ENCODE measurements at regions not wholly inside any gene's neighbourhood (a gene's known extent, or its start where the extent isn't known, plus 50 kb on each side); places are given as distances from the start of the nearest gene placed in this dataset.

DNA sequence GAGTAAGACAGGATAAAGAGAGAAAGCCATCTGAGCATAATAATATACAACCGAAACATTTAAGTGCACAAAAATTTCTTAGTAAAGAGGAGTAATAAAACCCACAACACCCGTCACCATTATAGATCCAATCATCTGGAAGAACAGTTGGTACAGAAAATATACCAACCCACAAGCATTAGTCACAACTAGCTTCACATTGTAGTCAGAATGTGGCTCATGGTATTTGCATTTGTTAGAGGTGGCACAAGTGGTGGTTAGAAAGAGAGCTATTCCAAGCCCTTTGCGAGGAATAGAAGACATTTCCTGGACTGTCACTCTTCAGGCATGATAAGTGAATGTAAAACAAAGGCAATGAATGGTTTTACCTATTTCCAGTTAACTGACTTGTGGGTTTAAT, 677.5 kb upstream of the ST8SIA4 start:
- Histone ChIP-seq H4K91ac (ENCODE audit: low read length) (no peak overlapping the region), H3K4me1 (ENCODE audit: control insufficient read depth, insufficient read depth, low read depth, low read length) (no peaks in the 10 kb centered on the region), H3K36me3 (ENCODE audit: control insufficient read depth in 1 of 2, insufficient read depth in 2 of 2, low read depth in 1 of 2, low read length in 2 of 2) (no peaks in the 10 kb centered on the region), H3K4ac (ENCODE audit: low read depth in 1 of 2, low read length in 2 of 2) (no peak overlapping the region), H2BK15ac (ENCODE audit: low read depth, poor library complexity, severe bottlenecking) (no peak overlapping the region), H3K27me3 (ENCODE audit: control insufficient read depth in 1 of 2, insufficient read depth in 1 of 2, low read length in 2 of 2) (no peaks in the 10 kb centered on the region), H3K9ac (ENCODE audit: low read length) (no peak overlapping the region), H3K23ac (ENCODE audit: low read length in 2 of 2) (no peak overlapping the region), H2AFZ (ENCODE audit: low read depth, low read length) (no peak overlapping the region), H4K8ac (ENCODE audit: low read length) (no peak overlapping the region), H3K79me1 (replicated peaks; ENCODE audit: low read length, poor library complexity, severe bottlenecking) (no peaks in the 10 kb centered on the region), H3K14ac (ENCODE audit: low read length in 2 of 2) (no peak overlapping the region), H2BK5ac (ENCODE audit: low read depth, low read length, poor library complexity, severe bottlenecking) (no peak overlapping the region), H2BK120ac (ENCODE audit: low read depth, low read length) (no peak overlapping the region), H3K4me2 (ENCODE audit: low read length, poor library complexity, severe bottlenecking) (no peak overlapping the region), H3K4me3 (ENCODE audit: insufficient read depth in 1 of 2, low read depth in 1 of 2, low read length in 2 of 2) (no peak overlapping the region), H3K9me3 (ENCODE audit: control insufficient read depth, low read length) (no peaks in the 10 kb centered on the region), H2AK5ac (ENCODE audit: low read length, severe bottlenecking) (no peak overlapping the region), H3K27ac (ENCODE audit: low read length, poor library complexity, severe bottlenecking) (no peak overlapping the region), H3K18ac (ENCODE audit: low read depth in 1 of 2, low read length in 2 of 2) (no peak overlapping the region), H2BK12ac (ENCODE audit: low read length in 2 of 2) (no peak overlapping the region)
- no peak for DNase-seq
- 100% methylated on average over 2 of the region's 3 CpGs for WGBS

DNA sequence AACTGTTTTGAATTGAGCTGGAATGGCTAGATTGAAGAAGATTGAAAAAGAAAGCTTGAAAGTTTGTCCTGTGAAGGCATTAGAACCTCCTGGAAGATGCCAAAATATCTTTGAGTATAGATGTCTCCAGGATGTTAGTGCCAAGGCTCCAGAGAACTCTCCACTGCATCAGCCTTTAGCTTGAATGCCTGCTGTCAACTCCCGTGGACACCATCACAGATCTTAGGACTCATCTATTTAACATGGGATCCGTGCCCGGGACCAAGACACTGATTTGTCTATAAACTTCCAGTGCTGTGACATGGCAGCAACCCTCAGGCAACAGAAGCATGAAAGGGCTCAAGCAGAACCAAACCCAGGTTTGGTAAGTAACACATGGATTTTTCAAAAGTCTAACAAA, 670.9 kb upstream of the ST8SIA4 start:
- DNase-seq: no peak
- Histone ChIP-seq H3K79me1 (replicated peaks; ENCODE audit: low read length, poor library complexity, severe bottlenecking) (no peaks in the 10 kb centered on the region), H3K14ac (ENCODE audit: low read length in 2 of 2) (no peak overlapping the region), H3K9ac (ENCODE audit: low read length) (no peak overlapping the region), H3K18ac (ENCODE audit: low read depth in 1 of 2, low read length in 2 of 2) (no peak overlapping the region), H2BK5ac (ENCODE audit: low read depth, low read length, poor library complexity, severe bottlenecking) (no peak overlapping the region), H3K36me3 (ENCODE audit: control insufficient read depth in 1 of 2, insufficient read depth in 2 of 2, low read depth in 1 of 2, low read length in 2 of 2) (no peaks in the 10 kb centered on the region), H2AFZ (ENCODE audit: low read depth, low read length) (no peak overlapping the region), H3K23ac (ENCODE audit: low read length in 2 of 2) (no peak overlapping the region), H2BK15ac (ENCODE audit: low read depth, poor library complexity, severe bottlenecking) (no peak overlapping the region), H2AK5ac (ENCODE audit: low read length, severe bottlenecking) (no peak overlapping the region), H2BK12ac (ENCODE audit: low read length in 2 of 2) (no peak overlapping the region), H3K4me3 (ENCODE audit: insufficient read depth in 1 of 2, low read depth in 1 of 2, low read length in 2 of 2) (no peak overlapping the region), H3K4me1 (ENCODE audit: control insufficient read depth, insufficient read depth, low read depth, low read length) (no peaks in the 10 kb centered on the region), H3K27ac (ENCODE audit: low read length, poor library complexity, severe bottlenecking) (no peak overlapping the region), H4K91ac (ENCODE audit: low read length) (no peak overlapping the region), H2BK120ac (ENCODE audit: low read depth, low read length) (no peak overlapping the region), H3K27me3 (ENCODE audit: control insufficient read depth in 1 of 2, insufficient read depth in 1 of 2, low read length in 2 of 2) (no peaks in the 10 kb centered on the region), H4K8ac (ENCODE audit: low read length) (no peak overlapping the region), H3K4ac (ENCODE audit: low read depth in 1 of 2, low read length in 2 of 2) (no peak overlapping the region), H3K9me3 (ENCODE audit: control insufficient read depth, low read length) (no peaks in the 10 kb centered on the region), H3K4me2 (ENCODE audit: low read length, poor library complexity, severe bottlenecking) (no peak overlapping the region)
- 87% methylated on average over 3 of the region's 3 CpGs for WGBS

DNA sequence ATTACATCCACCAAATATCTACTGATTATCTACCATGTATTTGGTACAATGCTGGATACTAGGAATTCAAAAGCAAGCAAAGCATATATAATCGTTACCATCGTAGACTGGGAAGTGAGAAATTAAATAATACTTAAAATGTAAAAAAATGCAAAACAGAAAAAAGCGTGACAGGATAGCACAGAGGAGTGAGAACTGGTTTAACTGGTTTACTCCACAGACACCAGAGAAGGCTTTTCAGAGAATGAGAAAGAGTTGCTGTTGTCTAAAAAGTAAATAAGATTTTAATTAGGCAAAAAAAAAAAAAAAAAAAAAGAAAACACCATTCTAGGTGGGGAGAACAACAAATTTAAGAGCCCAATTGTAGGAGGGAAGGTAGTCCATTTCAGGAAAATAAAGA, 657.9 kb upstream of the ST8SIA4 start:
- Histone ChIP-seq H3K18ac (ENCODE audit: low read depth in 1 of 2, low read length in 2 of 2) (no peak overlapping the region), H3K23ac (ENCODE audit: low read length in 2 of 2) (no peak overlapping the region), H3K14ac (ENCODE audit: low read length in 2 of 2) (no peak overlapping the region), H3K9me3 (ENCODE audit: control insufficient read depth, low read length) (peaks cover 4% of the 10 kb centered on the region), H2BK12ac (ENCODE audit: low read length in 2 of 2) (no peak overlapping the region), H3K27me3 (ENCODE audit: control insufficient read depth in 1 of 2, insufficient read depth in 1 of 2, low read length in 2 of 2) (no peaks in the 10 kb centered on the region), H2AK5ac (ENCODE audit: low read length, severe bottlenecking) (no peak overlapping the region), H2BK15ac (ENCODE audit: low read depth, poor library complexity, severe bottlenecking) (no peak overlapping the region), H3K4me3 (ENCODE audit: insufficient read depth in 1 of 2, low read depth in 1 of 2, low read length in 2 of 2) (no peak overlapping the region), H3K27ac (ENCODE audit: low read length, poor library complexity, severe bottlenecking) (no peak overlapping the region), H3K4ac (ENCODE audit: low read depth in 1 of 2, low read length in 2 of 2) (no peak overlapping the region), H3K79me1 (replicated peaks; ENCODE audit: low read length, poor library complexity, severe bottlenecking) (no peaks in the 10 kb centered on the region), H3K4me1 (ENCODE audit: control insufficient read depth, insufficient read depth, low read depth, low read length) (no peaks in the 10 kb centered on the region), H2BK5ac (ENCODE audit: low read depth, low read length, poor library complexity, severe bottlenecking) (no peak overlapping the region), H3K4me2 (ENCODE audit: low read length, poor library complexity, severe bottlenecking) (no peak overlapping the region), H3K9ac (ENCODE audit: low read length) (no peak overlapping the region), H3K36me3 (ENCODE audit: control insufficient read depth in 1 of 2, insufficient read depth in 2 of 2, low read depth in 1 of 2, low read length in 2 of 2) (no peaks in the 10 kb centered on the region), H2AFZ (ENCODE audit: low read depth, low read length) (no peak overlapping the region), H2BK120ac (ENCODE audit: low read depth, low read length) (no peak overlapping the region), H4K91ac (ENCODE audit: low read length) (no peak overlapping the region), H4K8ac (ENCODE audit: low read length) (no peak overlapping the region)
- no peak for DNase-seq
- WGBS: 82% methylated on average over 3 of the region's 3 CpGs

DNA sequence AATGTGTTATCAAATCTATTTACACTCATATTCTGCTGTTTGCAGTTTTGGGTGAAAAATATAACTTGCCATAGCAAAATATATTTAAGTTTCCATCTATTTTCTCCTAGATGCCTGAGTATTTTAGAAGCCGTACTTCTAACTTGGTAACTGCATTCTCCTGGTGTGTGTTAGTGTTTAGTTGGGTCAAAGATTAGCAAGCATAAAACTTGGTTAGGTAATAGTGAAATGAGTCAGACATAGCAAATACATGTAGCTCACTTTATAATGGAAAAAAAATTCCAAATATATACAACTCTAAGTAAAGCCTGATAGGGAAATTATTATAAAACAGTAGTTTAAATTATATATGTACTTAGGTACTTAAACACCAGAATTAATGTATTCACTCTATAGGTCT, 640.7 kb upstream of the ST8SIA4 start:
- Histone ChIP-seq H4K8ac (ENCODE audit: low read length) (no peak overlapping the region), H2BK15ac (ENCODE audit: low read depth, poor library complexity, severe bottlenecking) (no peak overlapping the region), H3K79me1 (replicated peaks; ENCODE audit: low read length, poor library complexity, severe bottlenecking) (no peaks in the 10 kb centered on the region), H3K27me3 (ENCODE audit: control insufficient read depth in 1 of 2, insufficient read depth in 1 of 2, low read length in 2 of 2) (no peaks in the 10 kb centered on the region), H3K4me3 (ENCODE audit: insufficient read depth in 1 of 2, low read depth in 1 of 2, low read length in 2 of 2) (no peak overlapping the region), H4K91ac (ENCODE audit: low read length) (no peak overlapping the region), H3K4me1 (ENCODE audit: control insufficient read depth, insufficient read depth, low read depth, low read length) (no peaks in the 10 kb centered on the region), H3K4me2 (ENCODE audit: low read length, poor library complexity, severe bottlenecking) (no peak overlapping the region), H3K36me3 (ENCODE audit: control insufficient read depth in 1 of 2, insufficient read depth in 2 of 2, low read depth in 1 of 2, low read length in 2 of 2) (no peaks in the 10 kb centered on the region), H3K4ac (ENCODE audit: low read depth in 1 of 2, low read length in 2 of 2) (no peak overlapping the region), H3K23ac (ENCODE audit: low read length in 2 of 2) (no peak overlapping the region), H2AK5ac (ENCODE audit: low read length, severe bottlenecking) (no peak overlapping the region), H3K27ac (ENCODE audit: low read length, poor library complexity, severe bottlenecking) (no peak overlapping the region), H2AFZ (ENCODE audit: low read depth, low read length) (no peak overlapping the region), H3K9ac (ENCODE audit: low read length) (no peak overlapping the region), H2BK12ac (ENCODE audit: low read length in 2 of 2) (no peak overlapping the region), H2BK5ac (ENCODE audit: low read depth, low read length, poor library complexity, severe bottlenecking) (no peak overlapping the region), H3K9me3 (ENCODE audit: control insufficient read depth, low read length) (no peaks in the 10 kb centered on the region), H3K14ac (ENCODE audit: low read length in 2 of 2) (no peak overlapping the region), H2BK120ac (ENCODE audit: low read depth, low read length) (no peak overlapping the region), H3K18ac (ENCODE audit: low read depth in 1 of 2, low read length in 2 of 2) (no peak overlapping the region)
- WGBS: 83% methylated on average over 1 of the region's 1 CpG
- DNase-seq: peak; percentile 6

Data from mesenchymal stem cell (in vitro differentiated cells and primary cell).